NCI-H446 treated with DMSO at 0.1 percent for 48 hours (cell line): ENCODE measurements at regions not wholly inside any gene's neighbourhood (a gene's known extent, or its start where the extent isn't known, plus 50 kb on each side); places are given as distances from the start of the nearest gene placed in this dataset.
A peak's percentile ranks its signal among the peaks of the same experiment; 100 is the strongest.

Experiments used
- DNase-seq: peaks from one replicate; lab custom pipeline; 2025; lab: John Stamatoyannopoulos, UW

DNA sequence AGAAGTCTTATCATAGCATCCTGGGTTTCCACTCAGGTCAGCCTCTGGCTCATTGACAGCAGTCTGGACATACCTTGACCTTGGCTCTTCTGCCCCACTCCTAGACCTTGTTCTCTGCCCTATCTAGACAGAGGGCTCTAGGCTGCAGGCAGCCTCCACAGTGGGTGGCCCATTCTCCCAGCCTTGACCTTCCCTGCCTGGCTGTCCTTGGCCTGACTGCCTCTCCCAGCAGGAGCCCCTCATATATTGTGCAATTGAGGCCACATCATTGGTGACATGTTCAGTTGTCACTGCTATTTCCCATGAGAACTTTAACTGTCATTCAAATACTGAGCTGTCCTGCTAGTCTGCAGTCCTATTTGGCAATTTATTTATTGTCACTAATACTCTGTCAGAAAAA lies 503.4 kb downstream of the PLXNA4 start:
- no peak for DNase-seq

DNA sequence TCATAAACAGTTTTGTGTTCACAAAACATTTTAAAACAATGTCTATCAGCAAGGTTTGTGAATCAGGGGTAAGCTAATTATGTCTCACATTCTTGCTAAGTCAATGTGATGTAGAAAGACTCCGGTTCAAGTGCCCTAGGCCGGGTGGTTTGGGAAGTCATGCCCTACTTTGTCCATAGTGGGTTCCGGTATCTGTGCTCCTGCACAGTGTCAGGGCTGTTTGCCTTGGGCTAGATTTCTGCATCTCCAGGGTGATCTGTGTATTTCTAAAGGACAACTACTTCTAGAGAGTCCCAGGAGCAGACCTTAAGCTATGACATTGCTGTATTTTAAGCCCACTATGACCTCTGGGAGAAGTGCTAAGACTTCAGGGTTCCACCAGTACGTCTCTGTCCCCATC lies 504.1 kb downstream of the PLXNA4 start:
- no peak for DNase-seq

DNA sequence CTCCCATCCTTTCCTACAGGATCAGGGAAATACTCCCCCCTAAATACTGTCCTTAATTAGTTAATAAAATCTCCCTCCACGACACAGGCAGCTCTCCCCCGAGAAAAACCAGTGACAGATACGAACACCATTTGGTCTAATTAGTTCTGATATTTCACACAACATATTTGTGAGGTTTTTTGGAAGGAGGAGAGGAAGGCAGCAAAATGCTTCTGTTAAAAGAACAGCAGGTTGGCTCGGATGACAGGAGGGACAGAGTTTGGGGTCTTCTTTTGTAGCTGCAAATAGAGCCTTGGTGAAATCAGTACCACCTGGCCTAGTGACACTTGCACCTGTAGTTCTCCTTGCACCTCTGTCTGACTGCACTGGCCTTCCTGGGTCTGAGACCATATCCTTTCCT lies 507.0 kb downstream of the PLXNA4 start:
- DNase-seq = no peak

DNA sequence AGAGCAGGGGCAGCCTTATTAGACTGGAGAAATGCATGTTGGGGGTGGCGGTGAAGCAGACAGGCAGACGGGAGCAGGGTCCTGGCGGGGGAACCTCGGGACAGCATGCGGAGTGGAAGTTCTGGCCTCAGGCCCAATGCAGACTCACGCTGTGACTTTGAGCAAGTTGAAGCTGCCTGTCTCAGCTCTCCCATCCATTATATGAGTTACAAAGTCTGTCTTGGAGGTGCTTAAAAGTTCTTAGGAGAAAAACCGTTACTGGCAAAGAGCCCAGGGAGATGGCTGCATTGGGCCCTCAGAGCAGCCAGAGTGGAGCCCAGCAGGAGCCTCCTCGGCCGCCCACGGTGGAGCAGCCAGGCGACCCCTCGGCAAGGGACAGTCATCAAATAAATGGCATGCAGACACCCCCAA lies 509.5 kb downstream of the PLXNA4 start:
- DNase-seq = peak; percentile 79

DNA sequence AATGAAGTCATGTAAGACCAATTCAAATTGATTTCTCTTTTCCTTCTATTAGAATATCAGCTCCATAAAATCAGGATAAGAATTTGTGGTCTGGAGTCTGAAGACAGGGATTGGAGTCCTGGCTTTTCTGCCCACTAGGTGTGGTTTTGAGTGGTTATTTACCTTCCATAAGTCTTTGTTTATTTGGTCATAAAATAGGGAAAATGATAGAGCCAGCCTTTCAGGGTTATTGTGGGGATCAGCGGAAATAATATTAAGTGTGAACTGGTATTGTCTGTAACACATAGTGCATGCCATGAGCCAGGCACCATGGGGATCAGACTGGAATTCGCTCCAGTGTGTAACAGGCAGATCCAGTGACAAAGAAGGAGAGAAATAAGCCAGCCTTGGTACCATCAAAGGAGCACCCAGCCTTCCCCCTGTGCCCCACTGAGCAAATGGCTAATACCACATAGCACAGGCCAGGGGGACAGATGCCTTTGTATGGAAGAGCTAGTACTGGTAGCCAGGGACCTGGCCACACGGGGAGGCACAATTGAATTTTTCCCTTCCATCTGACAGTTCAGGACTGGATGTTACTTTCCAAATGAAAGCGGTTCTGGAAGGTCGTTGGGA lies 509.7 kb upstream of the PODXL start:
- DNase-seq = no peak

DNA sequence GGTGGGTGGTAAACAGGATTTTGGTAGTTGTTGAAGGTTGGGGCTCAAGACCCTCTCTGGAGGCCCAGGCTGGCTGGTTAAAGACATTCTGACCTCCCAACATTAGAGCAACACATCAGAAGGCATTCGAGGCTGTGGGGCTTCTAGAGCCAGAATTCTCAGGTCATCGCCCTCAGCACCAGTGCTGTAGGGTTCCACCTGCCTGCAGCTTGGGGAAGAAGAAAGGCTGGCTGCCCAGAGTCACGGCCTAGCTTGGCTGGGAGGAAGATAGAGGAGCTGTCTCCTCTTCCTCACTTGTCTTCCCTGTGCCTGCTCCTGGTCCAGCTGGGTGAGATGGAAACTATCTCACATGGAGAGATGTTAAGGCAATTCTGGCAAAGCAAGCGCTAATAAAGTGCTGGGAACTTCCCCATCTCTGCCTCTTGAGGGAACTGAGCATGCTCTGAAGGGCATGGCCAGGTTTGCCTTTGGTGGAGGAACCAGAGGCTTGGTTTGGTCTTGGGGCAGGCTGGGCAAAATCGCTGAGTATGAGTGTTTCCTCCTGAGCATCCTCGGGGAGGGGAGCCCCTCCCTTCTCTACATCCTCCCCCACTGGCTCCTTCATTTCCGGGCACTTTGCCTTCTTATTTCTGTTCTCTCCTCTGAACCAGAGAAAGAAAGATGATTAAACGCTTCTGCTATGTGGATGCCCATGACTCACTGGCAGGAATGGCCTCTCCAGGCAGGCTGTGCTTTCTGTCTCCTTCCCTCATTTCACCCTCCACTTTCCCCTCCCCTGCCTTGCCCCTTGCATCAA lies 509.0 kb upstream of the PODXL start:
- DNase-seq = peak; percentile 73

DNA sequence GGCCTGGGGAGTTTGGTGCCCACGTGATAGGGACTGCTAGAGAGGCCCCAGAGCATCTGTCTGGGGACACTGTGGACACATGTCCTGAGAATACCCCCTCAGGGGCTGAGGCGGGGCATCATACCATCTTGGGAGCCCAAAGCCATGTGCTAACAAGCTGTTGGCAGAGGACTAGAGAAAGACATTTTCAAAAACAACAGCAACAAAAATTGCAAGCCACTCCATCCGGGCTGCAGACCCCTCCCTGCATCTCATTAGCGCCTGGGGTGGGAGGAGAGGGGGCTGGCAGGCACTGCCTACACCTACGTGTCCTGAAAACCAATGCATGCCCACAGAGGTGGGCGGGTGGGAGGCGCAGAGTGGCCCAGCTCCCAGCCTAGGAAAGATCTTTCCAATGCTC lies 507.4 kb upstream of the PODXL start:
- DNase-seq = no peak

DNA sequence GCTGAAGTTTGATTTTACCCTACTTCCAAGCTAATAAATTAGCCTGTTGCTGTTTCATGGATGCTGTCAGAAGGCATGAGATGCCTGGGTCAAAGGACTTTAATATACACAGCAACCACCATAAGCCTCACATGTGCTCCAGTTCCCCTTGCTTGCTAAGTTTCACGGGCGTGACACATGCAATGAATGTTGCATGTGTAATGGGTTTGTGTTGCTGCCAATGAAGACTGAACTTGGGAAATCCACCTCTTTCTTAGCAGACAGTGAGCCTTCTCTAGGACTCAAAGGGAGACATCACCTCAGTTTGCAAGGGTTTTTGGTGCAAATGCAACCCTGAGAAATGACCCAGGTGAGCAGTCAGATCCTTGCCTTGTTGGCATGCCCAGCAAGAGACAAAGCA lies 505.5 kb upstream of the PODXL start:
- DNase-seq = no peak

DNA sequence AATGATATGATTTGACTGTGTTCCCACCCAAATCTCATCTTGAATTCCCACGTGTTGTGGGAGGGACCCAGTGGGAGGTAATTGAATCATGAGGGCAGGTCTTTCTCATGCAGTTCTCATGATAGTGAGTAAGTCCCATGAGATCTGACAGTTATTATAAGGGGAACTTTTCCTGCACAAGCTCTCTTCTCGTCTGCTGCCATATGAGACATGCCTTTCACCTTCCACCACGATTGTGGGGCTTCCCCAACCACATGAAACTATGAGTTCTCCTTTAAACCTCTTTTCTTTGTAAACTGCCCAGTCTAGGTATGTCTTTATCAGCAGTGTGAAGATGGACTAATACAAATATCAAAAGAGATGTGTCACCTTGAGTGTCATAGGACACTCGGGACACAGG lies 502.7 kb upstream of the PODXL start:
- no peak for DNase-seq

DNA sequence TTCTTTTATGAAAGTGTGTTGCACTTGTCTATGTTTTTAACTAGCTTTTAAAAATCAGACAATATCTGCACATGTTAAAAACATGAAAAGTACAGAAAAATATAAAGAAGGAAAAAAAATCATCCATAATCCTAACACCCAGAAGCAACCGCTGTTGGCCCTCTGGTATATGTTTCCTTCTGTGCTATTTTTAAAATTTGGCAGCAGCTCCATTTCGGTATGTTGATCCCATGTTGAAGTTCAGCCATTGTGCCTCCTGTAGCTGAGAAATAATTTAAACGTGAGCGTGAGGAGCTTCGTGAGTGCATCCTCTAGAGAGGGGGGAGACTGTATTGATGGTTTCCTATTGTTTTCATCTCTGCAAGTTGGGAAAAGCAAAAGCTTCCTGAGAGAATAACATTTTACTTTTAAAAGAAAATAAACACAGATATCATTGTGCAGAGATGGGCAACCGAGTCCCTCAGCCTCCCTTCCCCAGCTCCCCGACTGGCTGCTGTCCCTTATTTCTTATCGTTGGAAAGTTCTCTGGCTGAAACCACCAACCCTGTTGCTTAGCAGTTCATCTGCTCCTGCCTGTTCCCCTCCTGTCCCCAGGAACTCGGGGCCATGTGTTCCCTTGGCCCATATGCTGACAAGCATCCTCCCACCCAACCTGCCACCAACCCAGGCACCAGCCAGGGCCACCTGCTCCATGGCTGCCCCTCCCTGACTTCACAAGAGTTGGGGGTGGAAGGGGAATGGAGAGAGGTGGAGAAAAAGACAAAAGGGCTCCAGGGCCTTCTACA lies 499.1 kb upstream of the PODXL start:
- no peak for DNase-seq

DNA sequence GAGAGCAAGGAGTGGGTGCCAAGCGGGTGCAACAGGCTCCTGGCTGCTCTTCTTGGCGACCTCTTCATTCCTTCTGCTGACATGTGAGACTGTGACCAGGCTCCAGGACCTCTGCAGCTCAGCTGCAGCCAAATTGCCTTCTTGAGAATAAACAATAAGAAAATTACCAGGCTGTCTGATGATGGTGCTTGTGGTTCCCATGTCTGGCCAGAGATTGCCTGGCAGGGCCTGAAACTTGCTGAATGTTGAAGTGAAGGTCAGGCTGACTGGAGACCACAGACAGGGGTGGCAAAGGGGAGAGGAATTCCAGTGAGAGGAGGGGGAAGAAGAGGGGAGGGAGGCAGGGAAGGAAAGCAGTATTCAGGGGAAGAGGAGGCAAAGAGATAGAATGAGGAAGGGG lies 497.4 kb upstream of the PODXL start:
- DNase-seq = no peak

DNA sequence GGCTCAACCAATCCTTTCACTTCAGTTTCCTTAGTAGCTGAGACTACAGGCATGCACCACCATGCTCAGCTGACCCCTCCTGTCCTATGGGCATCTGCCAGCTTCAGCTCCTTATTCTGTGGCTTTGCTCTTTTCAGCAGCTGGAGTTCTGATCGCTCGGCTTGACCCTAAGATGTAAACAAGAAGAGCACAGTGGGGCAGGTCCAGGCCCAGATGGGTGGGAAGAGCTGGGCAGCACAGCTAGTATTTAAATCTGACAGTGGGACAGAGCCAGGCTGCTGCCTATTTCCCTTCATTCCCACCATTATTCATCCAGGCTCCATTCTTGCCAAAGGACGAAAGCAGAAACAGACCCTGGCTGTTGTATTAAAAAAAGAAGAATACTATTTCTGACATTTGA lies 494.9 kb upstream of the PODXL start:
- no peak for DNase-seq

DNA sequence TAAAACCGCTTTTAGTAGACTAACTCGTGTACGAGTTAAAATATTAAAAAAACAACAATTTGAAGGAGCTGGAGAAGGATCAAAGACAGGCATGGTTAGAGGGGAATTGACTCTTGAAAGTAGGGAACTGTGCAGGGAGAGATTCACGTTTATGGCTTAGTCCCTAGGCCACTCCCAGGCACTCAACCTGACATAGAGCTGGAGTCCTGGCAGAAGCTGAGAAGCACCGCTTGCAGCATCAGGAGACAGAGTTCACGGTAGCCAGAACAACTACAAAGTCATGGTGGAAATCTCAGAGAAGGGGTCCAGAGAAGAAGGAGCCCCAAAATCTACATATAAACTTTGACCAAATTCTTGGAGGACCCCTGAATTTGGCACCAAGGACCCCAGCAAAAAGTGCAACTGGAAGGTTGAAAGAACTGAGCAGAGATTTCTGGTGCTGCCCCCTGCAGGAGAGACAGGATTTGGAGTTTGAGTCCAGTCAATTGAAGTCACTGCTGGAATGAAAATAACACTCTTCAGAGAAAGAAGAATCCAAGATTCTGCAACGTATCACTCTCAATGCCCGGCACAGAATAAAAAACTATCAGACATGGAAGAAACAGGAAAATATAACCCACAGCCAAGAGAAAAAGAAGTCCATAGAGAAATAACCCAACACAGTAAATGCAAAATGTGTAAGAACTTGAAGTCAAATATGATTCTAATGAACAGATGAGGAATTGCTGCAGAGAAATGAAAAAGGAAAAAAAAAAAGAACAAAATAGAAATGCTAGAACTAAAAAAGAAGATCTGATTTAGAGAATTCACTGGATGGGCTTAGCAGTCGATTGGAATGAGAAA lies 493.3 kb upstream of the PODXL start:
- no peak for DNase-seq

DNA sequence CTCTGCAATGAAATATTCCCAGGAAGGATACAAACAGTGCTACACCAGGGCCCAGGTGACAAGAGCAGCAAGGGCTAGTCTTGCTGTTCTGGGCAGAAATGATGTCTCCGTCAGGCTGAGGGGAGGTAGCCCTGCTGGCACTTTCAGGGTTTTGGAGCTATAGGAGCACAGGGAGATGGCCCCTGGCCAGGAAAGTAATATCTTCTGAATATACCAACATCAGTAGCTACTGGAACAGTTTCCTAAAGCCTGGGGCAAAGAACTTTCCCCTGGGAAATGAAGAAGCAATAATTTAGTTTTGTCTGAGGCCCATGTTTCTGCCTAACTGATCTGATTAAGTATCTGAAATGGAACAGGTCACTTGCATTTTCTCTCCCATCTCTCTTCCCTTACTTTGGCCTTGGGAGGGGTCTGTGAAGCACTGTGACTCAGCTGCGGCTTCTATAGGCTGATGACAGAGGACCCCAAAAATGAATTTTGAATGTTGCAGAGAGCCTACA lies 489.1 kb upstream of the PODXL start:
- DNase-seq = peak; percentile 46

DNA sequence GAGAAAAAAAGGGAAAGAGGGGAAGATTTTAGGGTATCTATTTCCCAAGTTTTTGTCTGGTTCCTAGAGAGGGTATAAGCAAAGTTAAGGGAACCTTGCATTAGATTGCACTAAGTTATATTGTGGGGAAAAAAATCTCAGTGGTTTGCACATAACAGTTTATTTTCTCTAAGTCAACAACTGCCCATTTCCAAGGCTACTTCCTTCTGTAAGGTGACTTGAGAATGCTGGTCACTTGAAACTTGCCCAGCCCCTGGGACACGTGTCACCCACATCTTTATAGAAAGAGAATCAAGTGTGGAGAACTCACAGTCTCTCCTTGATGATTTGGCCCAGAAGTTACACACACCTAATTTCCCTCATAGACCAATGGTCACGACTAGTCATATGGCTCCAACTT lies 488.6 kb upstream of the PODXL start:
- DNase-seq = no peak

DNA sequence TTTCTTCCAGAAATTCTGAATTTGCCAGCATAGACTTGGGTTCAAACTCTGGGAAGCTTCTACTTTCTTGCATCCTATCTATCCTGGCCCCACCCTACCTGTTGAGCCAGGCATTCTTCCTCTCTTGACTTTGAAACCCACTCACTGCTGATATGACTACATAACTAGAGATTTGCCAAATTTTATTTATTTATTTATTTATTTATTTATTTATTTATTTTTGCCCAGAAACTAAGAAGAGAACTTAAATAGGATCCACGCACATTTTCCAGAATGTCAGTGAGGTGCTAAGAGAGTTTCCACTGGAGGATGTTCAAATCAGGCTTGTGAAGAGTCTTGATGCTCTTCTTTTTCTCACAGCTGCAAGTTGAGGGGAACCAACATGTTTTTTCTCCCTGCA lies 487.8 kb upstream of the PODXL start:
- DNase-seq = no peak

DNA sequence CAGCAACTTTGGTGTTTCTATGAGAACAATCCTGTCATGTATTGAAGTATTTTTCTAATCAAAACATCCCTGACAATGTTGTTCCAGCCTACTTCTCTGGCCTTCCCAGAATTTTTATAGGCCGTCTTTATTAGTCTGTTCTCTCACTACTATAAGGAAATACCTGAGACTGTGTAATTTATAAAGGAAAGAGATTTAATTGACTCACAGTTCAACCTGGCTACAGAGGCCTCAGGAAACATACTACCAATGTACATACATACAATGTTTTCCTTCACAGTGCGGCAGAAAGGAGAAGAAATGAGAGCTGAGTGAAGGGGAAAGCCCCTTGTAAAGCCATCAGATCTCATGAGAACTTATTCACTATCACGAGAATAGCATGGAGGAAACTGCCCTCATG lies 484.7 kb upstream of the PODXL start:
- no peak for DNase-seq

DNA sequence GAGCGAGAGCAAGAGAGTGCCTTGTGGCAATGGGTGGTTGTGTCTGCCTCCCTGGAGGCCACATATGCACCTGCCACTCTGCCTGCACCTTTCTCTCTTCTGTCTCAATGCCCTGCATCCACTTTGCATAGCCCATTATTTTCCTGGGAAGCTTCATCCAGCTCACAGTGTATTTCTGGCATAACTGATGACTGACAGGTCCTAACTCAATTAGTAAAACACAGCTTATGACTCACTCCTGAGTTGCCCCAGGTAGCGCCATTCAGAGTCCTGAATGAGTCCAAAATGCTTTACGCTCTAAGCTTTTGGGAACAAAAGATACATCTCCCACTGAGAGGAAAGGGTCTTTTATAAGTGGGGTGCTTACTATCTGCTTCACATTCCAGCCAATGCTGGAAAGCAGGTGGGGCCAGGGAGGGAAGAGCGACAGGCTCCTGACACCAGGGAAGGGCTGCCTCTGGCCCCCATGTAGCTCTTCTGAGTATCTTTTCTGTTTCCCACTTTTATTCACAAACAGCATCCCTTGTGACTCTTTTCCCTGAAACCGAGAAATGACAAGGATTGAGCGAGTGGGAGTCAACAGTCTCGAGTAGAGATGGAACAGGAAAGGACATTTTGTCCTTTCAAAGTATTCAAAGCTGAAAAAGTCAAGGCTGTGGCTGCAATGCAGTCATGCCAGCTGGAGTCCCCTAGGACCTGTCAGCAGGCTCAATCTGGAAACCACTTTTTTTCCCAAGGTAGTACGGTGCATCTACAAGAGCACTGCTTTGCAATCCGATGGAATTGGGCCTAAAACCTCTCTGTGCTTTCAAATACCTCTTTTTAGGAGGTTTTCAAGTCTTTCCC lies 479.3 kb upstream of the PODXL start:
- no peak for DNase-seq

DNA sequence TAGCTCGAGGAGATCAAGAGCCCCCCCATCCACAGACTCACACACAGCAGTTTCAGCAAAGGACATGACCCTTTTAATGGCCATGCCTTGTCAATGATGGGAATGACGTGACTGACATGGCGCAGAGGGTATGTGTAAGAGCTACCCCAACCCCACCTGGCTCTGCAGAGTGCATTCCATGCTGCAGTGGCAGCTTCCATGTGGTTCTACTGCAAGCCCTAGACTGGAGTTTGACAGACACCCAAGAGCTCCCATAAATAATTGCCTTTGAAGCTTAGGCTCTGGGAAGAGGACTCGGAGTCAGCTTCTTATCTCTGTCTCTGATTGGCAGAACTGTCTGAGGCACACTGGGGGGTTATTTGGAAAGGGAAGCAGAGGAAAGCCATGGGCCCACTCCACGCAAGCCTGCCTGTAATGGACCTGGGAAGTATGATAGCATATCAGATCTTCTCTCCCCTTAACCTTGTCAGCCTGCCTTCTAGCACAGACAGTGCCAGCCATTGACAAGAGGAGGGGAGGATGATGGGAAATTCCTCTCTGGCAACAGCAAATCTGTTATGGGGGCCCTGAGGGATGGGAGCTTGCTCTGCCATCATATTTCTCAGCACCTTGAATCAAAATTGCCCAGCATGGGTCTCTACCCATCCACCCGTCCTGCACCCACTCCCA lies 478.5 kb upstream of the PODXL start:
- DNase-seq = no peak

DNA sequence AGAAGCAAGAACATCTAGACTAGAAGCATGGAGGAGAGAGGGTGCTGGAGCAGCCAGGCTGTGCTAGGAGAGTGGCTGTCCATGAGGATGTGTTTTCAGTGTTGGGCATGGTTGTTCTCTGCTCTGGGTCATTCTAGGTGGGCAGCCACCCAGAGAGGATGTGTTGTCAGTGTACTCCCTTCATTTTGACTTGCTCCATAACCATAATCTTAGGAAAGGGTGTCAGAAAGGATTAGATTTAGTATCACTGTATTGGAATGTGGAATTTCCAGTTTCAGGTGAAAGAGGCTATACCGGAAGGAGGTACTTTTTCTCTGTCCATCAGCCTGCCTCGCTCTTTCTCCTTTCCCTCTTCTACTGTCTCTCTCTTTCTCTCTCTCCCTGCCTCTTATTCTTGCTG lies 474.5 kb upstream of the PODXL start:
- no peak for DNase-seq
